Activated CD4-positive, alpha-beta T cell treated with anti-CD3 and anti-CD28 coated beads, Interleukin-2, amount 10 ng/mL, durations not matched to agents 7 days and 5 days (primary cell): ENCODE measurements at regions not wholly inside any gene's neighbourhood (a gene's known extent, or its start where the extent isn't known, plus 50 kb on each side); places are given as distances from the start of the nearest gene placed in this dataset.

Experiments
- CTCF ChIA-PET: fragments of 350-600 bp; sonication (Branson Sonifier 250); formaldehyde crosslinking; loops from one replicate; lab custom pipeline; 2021; ENCODE audit warnings: antibody characterized with exemption; lab: Charles Lee
- POLR2A ChIA-PET: fragments of 350-600 bp; sonication (Branson Sonifier 250); formaldehyde crosslinking; loops from one replicate; lab custom pipeline; 2021; ENCODE audit warnings: antibody characterized with exemption; lab: Charles Lee
- DNase-seq: peaks from one replicate; pipeline ENCODE4 v3.0.0-alpha.2; 2020
- H3K27ac Mint-ChIP-seq: one replicate; pipeline ENCODE4 v1.8.0; 2021; ENCODE audit warnings: mild to moderate bottlenecking, moderate library complexity, mixed read lengths
- H3K27me3 Mint-ChIP-seq: one replicate; pipeline ENCODE4 v1.8.0; 2021; ENCODE audit warnings: mixed read lengths
- H3K36me3 Mint-ChIP-seq: one replicate; pipeline ENCODE4 v1.8.0; 2021; ENCODE audit warnings: low read depth, mixed read lengths
- H3K4me1 Mint-ChIP-seq: one replicate; pipeline ENCODE4 v1.8.0; 2021; ENCODE audit warnings: mixed read lengths
- H3K4me3 Mint-ChIP-seq: one replicate; pipeline ENCODE4 v1.8.0; 2021; ENCODE audit warnings: mild to moderate bottlenecking, moderate library complexity, mixed read lengths
- H3K9me3 Mint-ChIP-seq: one replicate; pipeline ENCODE4 v1.8.0; 2021; ENCODE audit warnings: mixed read lengths

DNA sequence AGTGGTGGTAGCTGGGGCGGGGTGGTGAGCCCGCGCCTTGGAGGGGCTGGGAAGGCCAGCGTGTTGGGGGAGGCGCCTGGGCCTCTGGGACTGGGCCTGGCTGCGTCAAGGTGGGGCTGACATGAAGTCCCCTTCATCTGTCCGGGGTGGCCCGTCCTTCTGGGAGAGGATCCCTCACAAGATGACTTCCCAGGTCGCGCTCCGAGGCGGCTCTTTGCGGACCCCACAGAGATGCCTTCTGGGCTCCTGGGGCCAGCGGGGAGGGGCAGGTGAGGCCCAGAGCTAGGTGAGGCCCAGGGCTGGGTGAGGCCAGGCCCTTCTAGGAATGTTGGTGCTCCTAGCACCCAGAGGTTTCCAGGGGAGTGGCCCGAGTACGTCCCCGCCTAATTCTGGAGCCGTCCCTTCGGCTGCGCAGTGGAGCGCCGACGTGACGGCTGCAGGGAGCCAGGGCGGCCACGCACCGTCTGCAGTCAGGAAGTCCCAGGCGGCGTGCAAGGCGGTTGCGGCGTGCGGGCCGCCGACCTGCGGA is 58.2 kb upstream of the NUPR2 start:
- H3K9me3 Mint-ChIP-seq: peaks cover 6% of the 10 kb centered on the region
- H3K36me3 Mint-ChIP-seq: no peaks in the 10 kb centered on the region
- H3K4me3 Mint-ChIP-seq: no peak overlapping the region
- peaks cover 13% of the 10 kb centered on the region for H3K27me3 Mint-ChIP-seq
- no peaks in the 10 kb centered on the region for H3K4me1 Mint-ChIP-seq
- DNase-seq: no peak
- POLR2A ChIA-PET: no interaction called here
- CTCF ChIA-PET: interaction anchor here (0.6 kb wide), 1 partner anchor 1763 kb away, joined by 5 read pairs; no protein-coding TSS in a partner anchor
- H3K27ac Mint-ChIP-seq: no peak overlapping the region
